Liver (tissue), 7 donors: ENCODE measurements at regions not wholly inside any gene's neighbourhood (a gene's known extent, or its start where the extent isn't known, plus 50 kb on each side); places are given as distances from the start of the nearest gene placed in this dataset.

Experiments used
- DNase-seq: peaks from one replicate; pipeline ENCODE4 v3.0.0-alpha.2; 2017; ENCODE audit warnings: low spot score
- H3K27ac ChIP-seq, 2 donors: one replicate each; pipeline ENCODE4 v1.7.0; 2013; ENCODE audit warnings: inconsistent platforms in 2 of 2, low read length in 2 of 2, control low read depth in 1 of 2, low read depth in 1 of 2, mild to moderate bottlenecking in 1 of 2
- H3K27me3 ChIP-seq, 4 donors: one replicate each; pipeline versions ENCODE4 v1.6.1 to v1.7.0; 2013; ENCODE audit warnings: low read length in 3 of 4, inconsistent platforms in 1 of 4, mild to moderate bottlenecking in 1 of 4, moderate library complexity in 1 of 4; ENCODE audit not compliant: control insufficient read depth in 4 of 4, insufficient read depth in 4 of 4
- H3K36me3 ChIP-seq, 4 donors: one replicate each; pipeline versions ENCODE4 v1.6.1 to v1.7.0; 2013; ENCODE audit warnings: low read length in 3 of 4, mild to moderate bottlenecking in 3 of 4, low read depth in 1 of 4, moderate library complexity in 1 of 4; ENCODE audit not compliant: control insufficient read depth in 4 of 4, insufficient read depth in 3 of 4
- H3K4me1 ChIP-seq, 4 donors: one replicate each; pipeline versions ENCODE4 v1.6.1 to v1.7.0; 2013; ENCODE audit warnings: low read length in 3 of 4, mild to moderate bottlenecking in 3 of 4, moderate library complexity in 1 of 4; ENCODE audit not compliant: control insufficient read depth in 4 of 4, insufficient read depth in 4 of 4
- H3K4me3 ChIP-seq, 3 donors: one replicate each; pipeline versions ENCODE4 v1.6.1 to v1.7.0; 2013; ENCODE audit warnings: low read length in 3 of 3, control low read depth in 1 of 3, low read depth in 1 of 3, mild to moderate bottlenecking in 1 of 3
- H3K9ac ChIP-seq, 2 donors: one replicate each; pipeline ENCODE4 v1.7.0; 2013; ENCODE audit warnings: low read length in 2 of 2, mild to moderate bottlenecking in 2 of 2, moderate library complexity in 2 of 2, control low read depth in 1 of 2, low read depth in 1 of 2
- H3K9me3 ChIP-seq, 4 donors: one replicate each; pipeline versions ENCODE4 v1.6.1 to v1.7.0; 2013; ENCODE audit warnings: low read length in 3 of 4; ENCODE audit not compliant: control insufficient read depth in 4 of 4
- EGR1 ChIP-seq, 2 donors: IDR thresholded peaks; 2 replicates each; pipeline ENCODE4 v1.6.1; 2016 to 2018; ENCODE audit warnings: antibody characterized with exemption in 2 of 2, low read depth in 2 of 2
- FOXA1 ChIP-seq: IDR thresholded peaks from 2 replicates; pipeline ENCODE4 v1.6.1; 2016; ENCODE audit warnings: antibody characterized with exemption
- FOXA2 ChIP-seq: IDR thresholded peaks from 2 replicates; pipeline ENCODE4 v1.6.1; 2016; ENCODE audit warnings: antibody characterized with exemption
- GABPA ChIP-seq, 2 donors: IDR thresholded peaks in 1 of 2; conservative IDR thresholded peaks in 1 of 2; 2 replicates each; pipeline ENCODE4 v1.6.1; 2016; ENCODE audit warnings: antibody characterized with exemption in 2 of 2, mild to moderate bottlenecking in 1 of 2, moderate library complexity in 1 of 2
- HNF4A ChIP-seq, 2 donors: conservative IDR thresholded peaks; 2 replicates each; pipeline ENCODE4 v1.6.1; 2016; ENCODE audit warnings: antibody characterized with exemption in 2 of 2, mild to moderate bottlenecking in 2 of 2
- HNF4G ChIP-seq: IDR thresholded peaks from 2 replicates; pipeline ENCODE4 v1.6.1; 2016; ENCODE audit warnings: antibody characterized with exemption
- JUND ChIP-seq, 2 donors: IDR thresholded peaks; 2 replicates each; pipeline ENCODE4 v1.6.1; 2016; ENCODE audit warnings: antibody characterized with exemption in 2 of 2
- NR2F2 ChIP-seq: IDR thresholded peaks from 2 replicates; pipeline ENCODE4 v1.6.1; 2016; ENCODE audit warnings: antibody characterized with exemption
- RXRA ChIP-seq, 2 donors: IDR thresholded peaks; 2 replicates each; pipeline ENCODE4 v1.6.1; 2017 to 2018; ENCODE audit warnings: antibody characterized with exemption in 2 of 2, mild to moderate bottlenecking in 1 of 2
- SP1 ChIP-seq: IDR thresholded peaks from 2 replicates; pipeline ENCODE4 v1.6.1; 2018; ENCODE audit warnings: antibody characterized with exemption, mild to moderate bottlenecking
- TAF1 ChIP-seq: conservative IDR thresholded peaks from 2 replicates; pipeline ENCODE4 v1.6.1; 2016; ENCODE audit warnings: antibody characterized with exemption, mild to moderate bottlenecking
- YY1 ChIP-seq: IDR thresholded peaks from 2 replicates; pipeline ENCODE4 v1.6.1; 2016; ENCODE audit warnings: antibody characterized with exemption, mild to moderate bottlenecking
- WGBS: extraction: QIAGEN DNeasy Blood & Tissue Kit; methylation state at CpG from one replicate; pipeline ENCODE4 v1.1.7; 2013; 5-methylcytosine and 5-hydroxymethylcytosine counted together
- TF ChIP-seq, protein P1 (sequence below): IDR thresholded peaks from 2 replicates; pipeline ENCODE4 v1.6.1; 2016; ENCODE audit warnings: antibody characterized with exemption
- TF ChIP-seq, protein P2 (sequence below): IDR thresholded peaks from 2 replicates; pipeline ENCODE4 v1.6.1; 2016; ENCODE audit warnings: antibody characterized with exemption
- TF ChIP-seq, protein P3 (sequence below): IDR thresholded peaks from 2 replicates; pipeline ENCODE4 v1.6.1; 2016; ENCODE audit warnings: antibody characterized with exemption, mild to moderate bottlenecking
- TF ChIP-seq, protein P4 (sequence below): IDR thresholded peaks from 2 replicates; pipeline ENCODE4 v1.6.1; 2016; ENCODE audit warnings: antibody characterized with exemption
- donor health status: healthy.
- donor health status: healthy.
- donor health status: healthy.
- donor health status: healthy.

DNA sequence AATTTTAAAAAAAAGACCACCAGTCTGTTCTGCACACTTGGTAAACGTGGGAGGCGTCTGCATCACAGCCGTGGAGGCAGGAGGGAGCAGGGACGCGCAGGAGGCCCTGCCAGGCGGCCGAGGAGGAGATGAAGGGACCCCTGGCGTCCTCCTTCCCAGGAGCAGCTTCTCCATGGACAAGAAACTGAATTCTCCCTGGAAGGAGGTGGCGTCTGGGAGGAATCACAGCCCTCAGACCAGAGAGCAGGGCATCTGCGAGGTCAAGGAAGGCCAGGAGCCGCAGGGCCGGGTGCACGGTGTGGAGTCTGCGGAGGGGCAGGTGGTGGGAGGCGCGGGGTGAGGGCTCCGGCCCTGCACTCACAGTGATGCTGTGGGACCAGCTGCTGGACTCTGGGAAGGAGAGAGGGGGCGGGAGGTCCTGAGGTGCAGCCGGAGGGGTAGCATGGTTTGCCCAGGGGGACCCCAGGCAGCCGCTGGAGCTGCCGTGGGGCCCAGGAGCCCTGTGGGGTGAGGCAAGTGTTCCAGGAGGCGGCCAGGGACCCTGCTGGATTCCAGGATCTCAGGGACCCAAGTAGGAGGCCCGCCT lies 73.5 kb upstream of the GALNT9 start (continued):
- TF ChIP-seq, protein P1, sequence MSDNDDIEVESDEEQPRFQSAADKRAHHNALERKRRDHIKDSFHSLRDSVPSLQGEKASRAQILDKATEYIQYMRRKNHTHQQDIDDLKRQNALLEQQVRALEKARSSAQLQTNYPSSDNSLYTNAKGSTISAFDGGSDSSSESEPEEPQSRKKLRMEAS, result no peak
- TF ChIP-seq SP1 (no peak), YY1 (no peak), GABPA (IDR thresholded peaks at IDR 0.05 in 1 of 2, conservative IDR thresholded peaks at IDR 0.05 in 1 of 2) (no peak)

DNA sequence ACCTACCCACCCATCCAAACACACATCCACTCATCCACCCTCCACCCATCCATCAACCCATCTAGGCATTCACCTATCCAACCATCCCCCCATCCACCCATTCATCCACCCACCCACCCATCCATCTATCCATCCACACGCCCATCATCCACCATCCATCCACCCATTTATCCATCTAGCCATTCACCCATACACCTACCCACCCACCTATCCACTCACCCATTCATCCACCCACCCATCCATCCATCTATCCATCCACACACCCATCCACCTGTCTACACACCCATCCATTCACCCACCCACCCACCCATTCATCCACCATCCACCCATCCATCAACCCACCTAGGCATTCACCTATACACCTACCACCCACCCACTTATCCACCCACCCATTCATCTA lies 72.6 kb upstream of the GALNT9 start:
- peaks cover 0 to 5% (median 3%) of the 10 kb centered on the region in 4 donors for H3K27me3 ChIP-seq
- no peak overlapping the region for H3K27ac ChIP-seq
- H3K4me1 ChIP-seq, result no peaks in the 10 kb centered on the region
- DNase-seq, result no peak
- no peak overlapping the region for H3K4me3 ChIP-seq
- TF ChIP-seq, protein P2, sequence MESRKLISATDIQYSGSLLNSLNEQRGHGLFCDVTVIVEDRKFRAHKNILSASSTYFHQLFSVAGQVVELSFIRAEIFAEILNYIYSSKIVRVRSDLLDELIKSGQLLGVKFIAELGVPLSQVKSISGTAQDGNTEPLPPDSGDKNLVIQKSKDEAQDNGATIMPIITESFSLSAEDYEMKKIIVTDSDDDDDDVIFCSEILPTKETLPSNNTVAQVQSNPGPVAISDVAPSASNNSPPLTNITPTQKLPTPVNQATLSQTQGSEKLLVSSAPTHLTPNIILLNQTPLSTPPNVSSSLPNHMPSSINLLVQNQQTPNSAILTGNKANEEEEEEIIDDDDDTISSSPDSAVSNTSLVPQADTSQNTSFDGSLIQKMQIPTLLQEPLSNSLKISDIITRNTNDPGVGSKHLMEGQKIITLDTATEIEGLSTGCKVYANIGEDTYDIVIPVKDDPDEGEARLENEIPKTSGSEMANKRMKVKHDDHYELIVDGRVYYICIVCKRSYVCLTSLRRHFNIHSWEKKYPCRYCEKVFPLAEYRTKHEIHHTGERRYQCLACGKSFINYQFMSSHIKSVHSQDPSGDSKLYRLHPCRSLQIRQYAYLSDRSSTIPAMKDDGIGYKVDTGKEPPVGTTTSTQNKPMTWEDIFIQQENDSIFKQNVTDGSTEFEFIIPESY, result no peak
- TF ChIP-seq SP1, result no peak
- TF ChIP-seq EGR1 (IDR thresholded peaks at IDR 0.05; ENCODE audit: low read depth in 2 of 2), result no peak
- TF ChIP-seq, protein P1, result no peak
- TF ChIP-seq HNF4G, result no peak
- TF ChIP-seq YY1, result no peak
- TF ChIP-seq NR2F2, result no peak
- no peaks in the 10 kb centered on the region for H3K36me3 ChIP-seq
- 77% methylated on average over 1 of the region's 1 CpG for WGBS
- H3K9ac ChIP-seq, result no peak overlapping the region
- H3K9me3 ChIP-seq, result no peaks in the 10 kb centered on the region

DNA sequence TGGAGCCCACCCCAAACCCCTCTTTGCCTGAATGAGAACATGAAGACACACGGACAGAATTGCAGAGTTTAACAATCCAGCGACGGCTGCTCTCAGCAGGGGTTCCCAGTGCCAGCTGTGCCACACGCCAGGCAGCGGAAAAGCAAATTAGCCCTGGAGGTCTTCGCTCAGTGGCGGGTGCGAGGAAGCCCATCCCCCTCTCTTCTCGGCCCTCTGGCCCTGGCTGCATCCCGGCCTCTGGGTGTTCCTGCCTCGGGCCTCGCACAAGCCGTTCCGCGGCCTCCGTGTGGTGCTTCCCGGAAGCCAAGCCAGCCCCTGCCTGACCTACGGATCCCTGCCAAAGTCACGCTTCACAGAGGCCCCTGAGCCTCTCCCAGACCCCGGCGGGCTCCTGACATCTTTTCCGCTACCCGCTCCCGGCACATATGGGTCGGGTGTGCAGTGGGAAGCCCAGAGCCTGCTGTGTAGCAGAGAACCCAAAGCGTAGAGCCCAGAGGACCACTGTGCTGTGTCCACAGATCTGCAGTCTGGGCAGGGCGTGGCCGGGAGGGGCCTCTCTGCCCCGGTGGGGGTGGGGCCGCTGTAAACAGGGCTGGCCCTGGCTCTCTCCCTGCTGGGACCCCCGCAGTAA lies 70.7 kb upstream of the GALNT9 start:
- no peak overlapping the region for H3K27ac ChIP-seq
- TF ChIP-seq, protein P2, result no peak
- TF ChIP-seq EGR1 (IDR thresholded peaks at IDR 0.05; ENCODE audit: low read depth in 2 of 2) (no peak), FOXA1 (no peak), FOXA2 (no peak), HNF4G (no peak), TAF1 (no peak), JUND (IDR thresholded peaks at IDR 0.05) (no peak), RXRA (IDR thresholded peaks at IDR 0.05) (no peak), GABPA (IDR thresholded peaks at IDR 0.05 in 1 of 2, conservative IDR thresholded peaks at IDR 0.05 in 1 of 2) (no peak), SP1 (no peak), NR2F2 (no peak), HNF4A (conservative IDR thresholded peaks at IDR 0.05) (no peak), YY1 (no peak)
- TF ChIP-seq, protein P3, sequence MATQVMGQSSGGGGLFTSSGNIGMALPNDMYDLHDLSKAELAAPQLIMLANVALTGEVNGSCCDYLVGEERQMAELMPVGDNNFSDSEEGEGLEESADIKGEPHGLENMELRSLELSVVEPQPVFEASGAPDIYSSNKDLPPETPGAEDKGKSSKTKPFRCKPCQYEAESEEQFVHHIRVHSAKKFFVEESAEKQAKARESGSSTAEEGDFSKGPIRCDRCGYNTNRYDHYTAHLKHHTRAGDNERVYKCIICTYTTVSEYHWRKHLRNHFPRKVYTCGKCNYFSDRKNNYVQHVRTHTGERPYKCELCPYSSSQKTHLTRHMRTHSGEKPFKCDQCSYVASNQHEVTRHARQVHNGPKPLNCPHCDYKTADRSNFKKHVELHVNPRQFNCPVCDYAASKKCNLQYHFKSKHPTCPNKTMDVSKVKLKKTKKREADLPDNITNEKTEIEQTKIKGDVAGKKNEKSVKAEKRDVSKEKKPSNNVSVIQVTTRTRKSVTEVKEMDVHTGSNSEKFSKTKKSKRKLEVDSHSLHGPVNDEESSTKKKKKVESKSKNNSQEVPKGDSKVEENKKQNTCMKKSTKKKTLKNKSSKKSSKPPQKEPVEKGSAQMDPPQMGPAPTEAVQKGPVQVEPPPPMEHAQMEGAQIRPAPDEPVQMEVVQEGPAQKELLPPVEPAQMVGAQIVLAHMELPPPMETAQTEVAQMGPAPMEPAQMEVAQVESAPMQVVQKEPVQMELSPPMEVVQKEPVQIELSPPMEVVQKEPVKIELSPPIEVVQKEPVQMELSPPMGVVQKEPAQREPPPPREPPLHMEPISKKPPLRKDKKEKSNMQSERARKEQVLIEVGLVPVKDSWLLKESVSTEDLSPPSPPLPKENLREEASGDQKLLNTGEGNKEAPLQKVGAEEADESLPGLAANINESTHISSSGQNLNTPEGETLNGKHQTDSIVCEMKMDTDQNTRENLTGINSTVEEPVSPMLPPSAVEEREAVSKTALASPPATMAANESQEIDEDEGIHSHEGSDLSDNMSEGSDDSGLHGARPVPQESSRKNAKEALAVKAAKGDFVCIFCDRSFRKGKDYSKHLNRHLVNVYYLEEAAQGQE, result no peak
- TF ChIP-seq, protein P4, sequence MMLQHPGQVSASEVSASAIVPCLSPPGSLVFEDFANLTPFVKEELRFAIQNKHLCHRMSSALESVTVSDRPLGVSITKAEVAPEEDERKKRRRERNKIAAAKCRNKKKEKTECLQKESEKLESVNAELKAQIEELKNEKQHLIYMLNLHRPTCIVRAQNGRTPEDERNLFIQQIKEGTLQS, result no peak
- TF ChIP-seq, protein P1, result no peak
- no peak for DNase-seq
- H3K36me3 ChIP-seq, result no peaks in the 10 kb centered on the region
- H3K9ac ChIP-seq, result no peak overlapping the region
- H3K9me3 ChIP-seq, result no peaks in the 10 kb centered on the region
- 36% methylated on average over 31 of the region's 31 CpGs for WGBS
- peaks cover 0 to 5% (median 3%) of the 10 kb centered on the region in 4 donors for H3K27me3 ChIP-seq
- H3K4me3 ChIP-seq, result no peak overlapping the region
- H3K4me1 ChIP-seq, result no peaks in the 10 kb centered on the region
